Renal cortical epithelial cell (primary cell): ENCODE measurements at regions not wholly inside any gene's neighbourhood (a gene's known extent, or its start where the extent isn't known, plus 50 kb on each side); places are given as distances from the start of the nearest gene placed in this dataset.
A peak's percentile ranks its signal among the peaks of the same experiment; 100 is the strongest.

ENCODE experiments used
- DNase-seq: peaks from one replicate; pipeline ENCODE4 v3.0.0-alpha.2; 2011; ENCODE audit warnings: low read depth

- peak; percentile 19 for DNase-seq
These were observed 517.0 kb downstream of the INHBA start for GRCh38 chr7:41185851-41186250.

GRCh38 chr7:41183741-41184140 is 519.1 kb downstream of the INHBA start:
- DNase-seq, result no peak

- DNase-seq, result no peak
These were observed 520.1 kb downstream of the INHBA start for GRCh38 chr7:41182782-41183181.

GRCh38 chr7:41175435-41175834 is 527.5 kb downstream of the INHBA start:
- no peak for DNase-seq

- DNase-seq, result no peak
These were observed 528.4 kb downstream of the INHBA start for GRCh38 chr7:41174521-41174920.

- DNase-seq, result no peak
These were observed 532.4 kb downstream of the INHBA start for GRCh38 chr7:41170466-41170865.

- no peak for DNase-seq
These were observed 533.6 kb downstream of the INHBA start for GRCh38 chr7:41169317-41169716.

- no peak for DNase-seq
These were observed 535.1 kb downstream of the INHBA start for GRCh38 chr7:41167836-41168235.

GRCh38 chr7:41164440-41164839 is 538.5 kb downstream of the INHBA start:
- no peak for DNase-seq

GRCh38 chr7:41163991-41164390 is 538.9 kb downstream of the INHBA start:
- DNase-seq, result no peak

GRCh38 chr7:41162612-41163011 is 540.3 kb downstream of the INHBA start:
- no peak for DNase-seq

GRCh38 chr7:41161041-41161587 is 541.8 kb downstream of the INHBA start:
- no peak for DNase-seq

GRCh38 chr7:41156268-41156667 is 546.6 kb downstream of the INHBA start:
- DNase-seq, result peak; percentile 87

GRCh38 chr7:41153268-41153667 is 549.6 kb downstream of the INHBA start:
- DNase-seq, result no peak

GRCh38 chr7:41152179-41152678 is 550.7 kb downstream of the INHBA start:
- no peak for DNase-seq

GRCh38 chr7:41149576-41149975 is 553.3 kb downstream of the INHBA start:
- DNase-seq, result no peak

GRCh38 chr7:41148521-41148951 is 554.4 kb downstream of the INHBA start:
- DNase-seq, result peak; percentile 83

- DNase-seq, result no peak
These were observed 555.0 kb downstream of the INHBA start for GRCh38 chr7:41147606-41148485.

GRCh38 chr7:41146429-41146828 is 556.5 kb downstream of the INHBA start:
- no peak for DNase-seq

- no peak for DNase-seq
These were observed 557.2 kb downstream of the INHBA start for GRCh38 chr7:41145656-41146055.

- no peak for DNase-seq
These were observed 559.9 kb downstream of the INHBA start for GRCh38 chr7:41142904-41143473.

GRCh38 chr7:41139789-41140188 is 563.1 kb downstream of the INHBA start:
- DNase-seq, result no peak

- no peak for DNase-seq
These were observed 566.3 kb downstream of the INHBA start for GRCh38 chr7:41136551-41136950.
